GM04504 (cell line): ENCODE measurements at regions not wholly inside any gene's neighbourhood (a gene's known extent, or its start where the extent isn't known, plus 50 kb on each side); places are given as distances from the start of the nearest gene placed in this dataset.

Source experiments
- DNase-seq: peaks from one replicate; pipeline ENCODE4 v3.0.0-alpha.2; 2012; ENCODE audit warnings: low read depth

DNA sequence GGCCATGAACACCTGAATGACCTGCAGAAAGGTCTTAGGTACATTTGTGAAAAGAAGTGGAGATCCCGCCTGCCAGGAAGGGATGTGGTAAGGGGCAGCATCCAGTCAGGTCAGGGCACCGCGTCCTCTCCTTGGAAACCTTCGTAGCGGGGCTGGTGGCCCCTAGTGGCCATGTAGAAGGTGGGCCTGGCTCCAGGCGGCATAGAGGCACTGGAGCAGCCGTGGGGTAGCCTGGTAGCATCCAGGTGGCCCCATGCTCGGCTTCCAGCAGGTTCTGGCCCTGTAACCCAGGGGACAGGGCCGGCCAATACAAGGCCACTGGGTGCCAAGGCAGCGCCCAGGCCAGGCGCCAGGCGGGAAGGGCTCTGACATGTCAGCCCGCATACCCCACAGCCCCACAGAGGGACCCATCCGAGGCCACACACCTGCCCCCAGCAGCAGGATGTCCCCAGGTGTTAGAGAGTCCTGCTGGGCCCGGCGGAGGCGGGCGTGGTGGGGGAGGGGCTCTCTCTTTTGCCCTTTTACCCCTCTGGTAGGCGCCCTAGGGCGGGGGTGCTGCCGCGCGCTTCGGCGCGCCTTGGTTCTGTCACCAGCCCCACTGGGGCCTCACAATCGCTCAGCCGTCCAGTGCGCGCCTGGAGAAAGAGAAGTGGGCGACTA lies 58.3 kb upstream of the SPATA31E1 start:
- DNase-seq: no peak

DNA sequence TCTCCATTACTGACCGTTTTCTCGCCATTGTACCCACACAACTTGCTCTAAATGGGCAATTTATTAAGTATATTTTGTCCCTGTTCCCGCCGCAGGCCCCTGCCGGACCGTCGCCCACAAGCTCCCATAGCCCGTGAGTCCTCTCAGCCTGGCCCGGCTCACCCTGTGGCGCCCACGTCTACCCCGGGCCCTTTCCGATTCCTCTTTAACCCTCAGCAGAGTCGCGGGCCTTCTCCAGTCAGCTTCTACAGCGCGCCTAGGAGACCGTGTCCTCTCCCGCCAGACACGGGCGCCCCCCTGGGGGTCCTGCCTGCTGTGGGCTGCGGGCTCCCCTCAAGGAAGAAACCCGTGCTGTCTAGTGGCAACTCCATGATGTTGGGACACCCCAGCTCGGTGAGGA lies 57.8 kb upstream of the SPATA31E1 start:
- no peak for DNase-seq

DNA sequence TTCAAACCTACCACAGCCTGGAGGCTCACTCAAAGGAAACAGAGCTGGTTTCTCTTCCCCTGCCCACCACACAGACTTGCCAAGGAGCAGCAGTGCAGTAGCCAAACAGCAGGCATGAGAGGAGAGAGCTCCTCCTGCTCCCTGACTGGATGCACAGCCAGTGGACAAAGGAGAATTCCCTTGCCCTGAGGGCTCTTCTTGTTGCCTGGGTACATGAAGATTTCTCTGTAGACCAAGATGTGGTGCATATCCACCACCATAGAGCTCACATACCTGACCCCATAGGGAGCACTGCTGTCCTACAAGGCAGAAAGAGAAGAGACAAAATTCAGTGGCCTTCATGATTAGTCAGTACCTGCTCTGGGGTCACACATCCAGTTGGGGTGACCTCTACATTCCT lies 56.3 kb upstream of the SPATA31E1 start:
- DNase-seq: no peak

GRCh38 chr9:87827341-87827740 lies 55.3 kb upstream of the SPATA31E1 start:
- DNase-seq: no peak

GRCh38 chr9:87829756-87830155 lies 52.9 kb upstream of the SPATA31E1 start:
- DNase-seq: no peak

DNA sequence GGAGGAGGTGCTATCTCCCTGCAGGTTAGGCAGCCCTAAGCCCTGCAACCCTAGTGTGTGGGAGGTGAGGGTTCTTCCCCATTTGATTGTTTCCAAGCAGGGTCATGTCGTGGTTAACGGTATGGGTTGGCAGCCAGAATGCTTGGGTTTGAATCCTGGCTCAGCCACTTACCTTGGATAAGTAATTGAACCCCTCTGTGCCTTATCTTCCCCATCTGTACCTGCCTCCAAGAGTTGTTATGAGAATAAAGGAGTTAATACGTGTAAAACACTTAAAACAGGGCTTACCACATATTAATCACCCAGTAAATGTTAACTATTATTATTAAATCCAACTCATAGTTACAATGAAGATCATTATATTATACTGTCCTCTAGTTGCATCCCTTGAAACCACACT lies 52.2 kb upstream of the SPATA31E1 start:
- DNase-seq: no peak

GRCh38 chr9:87831159-87831558 lies 51.5 kb upstream of the SPATA31E1 start:
- no peak for DNase-seq
